NB4 (cell line): ENCODE measurements at regions not wholly inside any gene's neighbourhood (a gene's known extent, or its start where the extent isn't known, plus 50 kb on each side); places are given as distances from the start of the nearest gene placed in this dataset.

Experiments used
- CTCF ChIP-seq: IDR thresholded peaks from one replicate; pipeline ENCODE4 v1.5.1; 2012; ENCODE audit warnings: low read depth, low read length
- MYC ChIP-seq: IDR thresholded peaks from 2 replicates; pipeline ENCODE4 v1.6.1; 2011; ENCODE audit warnings: low read depth, low read length
- POLR2A ChIP-seq: IDR thresholded peaks from 2 replicates; pipeline ENCODE4 v1.6.1; 2011; ENCODE audit warnings: mild to moderate bottlenecking; ENCODE audit not compliant: insufficient read length; ENCODE audit errors: extremely low read depth
- TF ChIP-seq, protein P1 (sequence below): IDR thresholded peaks from 2 replicates; pipeline ENCODE4 v1.6.1; 2011; ENCODE audit warnings: low read depth, low read length

GRCh38 chr20:40808936-40809335 is 119.9 kb upstream of the MAFB start:
- TF ChIP-seq CTCF (no peak), POLR2A (no peak), MYC (no peak)
- TF ChIP-seq, protein P1, sequence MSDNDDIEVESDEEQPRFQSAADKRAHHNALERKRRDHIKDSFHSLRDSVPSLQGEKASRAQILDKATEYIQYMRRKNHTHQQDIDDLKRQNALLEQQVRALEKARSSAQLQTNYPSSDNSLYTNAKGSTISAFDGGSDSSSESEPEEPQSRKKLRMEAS, result no peak
